ENCODE measurements at regions not wholly inside any gene's neighbourhood (a gene's known extent, or its start where the extent isn't known, plus 50 kb on each side); places are given as distances from the start of the nearest gene placed in this dataset.

DNA sequence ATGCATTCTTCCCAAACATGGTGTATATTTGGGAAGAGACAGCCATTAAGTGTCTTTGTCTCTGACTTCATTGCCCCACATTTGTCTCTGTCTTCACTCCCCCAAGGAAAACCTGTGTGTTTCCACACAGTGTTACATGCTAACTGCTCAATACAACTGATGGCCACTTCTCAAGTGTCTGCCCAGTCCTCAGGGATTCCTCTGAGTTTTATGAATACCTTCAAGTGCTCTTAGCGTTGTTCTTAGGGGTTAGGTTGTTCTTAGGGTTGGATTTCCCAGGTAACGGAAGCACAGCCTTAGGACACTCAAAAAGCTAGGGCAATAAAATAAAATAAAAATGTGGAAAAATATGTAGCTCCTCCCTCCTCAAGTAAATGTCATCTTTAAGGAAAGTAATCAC, 64.7 kb upstream of the PLAC8 start:
- no peaks in the 10 kb centered on the region for H3K36me3 ChIP-seq (ENCODE audit: control insufficient read depth, insufficient read depth, low read length)
- no peaks in the 10 kb centered on the region for H3K9me3 ChIP-seq (ENCODE audit: control insufficient read depth, insufficient read depth, low read depth, low read length)
- H3K4me1 ChIP-seq (ENCODE audit: control insufficient read depth, extremely low read depth, insufficient read depth, low read length): no peaks in the 10 kb centered on the region
- no peak overlapping the region for H3K4me3 ChIP-seq (replicated peaks in 1 of 4; ENCODE audit: control extremely low read depth in 1 of 4, insufficient read depth in 1 of 4, low read depth in 3 of 4, low read length in 4 of 4)
- no peak overlapping the region for H3K4me2 ChIP-seq (ENCODE audit: extremely low read depth, insufficient read depth, low read length)
- H2AFZ ChIP-seq (ENCODE audit: low read length): no peak overlapping the region
- no peaks in the 10 kb centered on the region for H4K20me1 ChIP-seq (ENCODE audit: control insufficient read depth, extremely low read depth, insufficient read depth, low read length)
- no peak overlapping the region for H3K9ac ChIP-seq (ENCODE audit: insufficient read depth, low read length)
- no peaks in the 10 kb centered on the region for H3K79me2 ChIP-seq (ENCODE audit: control insufficient read depth, insufficient read depth, low read length)
- no peak overlapping the region for H3K27ac ChIP-seq (ENCODE audit: insufficient read depth, low read length)
- no peaks in the 10 kb centered on the region for H3K27me3 ChIP-seq (ENCODE audit: control insufficient read depth, insufficient read depth, low read length)
- no peak for DNase-seq (ENCODE audit: low read depth in 2 of 2)
- TF ChIP-seq EZH2 (IDR thresholded peaks at IDR 0.05; ENCODE audit: low read length, missing control alignments) (no peak), CTCF (conservative IDR thresholded peaks at IDR 0.05 in 1 of 2, IDR thresholded peaks at IDR 0.05 in 1 of 2; ENCODE audit: low read depth in 1 of 2, low read length in 2 of 2) (no peak)

GRCh38 chr4:83178029-83178428, 63.5 kb upstream of the PLAC8 start:
- DNase-seq (ENCODE audit: low read depth in 2 of 2): no peak
- no peaks in the 10 kb centered on the region for H3K27me3 ChIP-seq (ENCODE audit: control insufficient read depth, insufficient read depth, low read length)
- no peak overlapping the region for H3K4me2 ChIP-seq (ENCODE audit: extremely low read depth, insufficient read depth, low read length)
- no peaks in the 10 kb centered on the region for H3K79me2 ChIP-seq (ENCODE audit: control insufficient read depth, insufficient read depth, low read length)
- no peaks in the 10 kb centered on the region for H3K4me1 ChIP-seq (ENCODE audit: control insufficient read depth, extremely low read depth, insufficient read depth, low read length)
- no peak overlapping the region for H2AFZ ChIP-seq (ENCODE audit: low read length)
- TF ChIP-seq EZH2 (IDR thresholded peaks at IDR 0.05; ENCODE audit: low read length, missing control alignments) (no peak), CTCF (conservative IDR thresholded peaks at IDR 0.05 in 1 of 2, IDR thresholded peaks at IDR 0.05 in 1 of 2; ENCODE audit: low read depth in 1 of 2, low read length in 2 of 2) (no peak)
- no peaks in the 10 kb centered on the region for H3K36me3 ChIP-seq (ENCODE audit: control insufficient read depth, insufficient read depth, low read length)
- H4K20me1 ChIP-seq (ENCODE audit: control insufficient read depth, extremely low read depth, insufficient read depth, low read length): no peaks in the 10 kb centered on the region
- no peak overlapping the region for H3K27ac ChIP-seq (ENCODE audit: insufficient read depth, low read length)
- H3K9me3 ChIP-seq (ENCODE audit: control insufficient read depth, insufficient read depth, low read depth, low read length): no peaks in the 10 kb centered on the region
- H3K4me3 ChIP-seq (replicated peaks in 1 of 4; ENCODE audit: control extremely low read depth in 1 of 4, insufficient read depth in 1 of 4, low read depth in 3 of 4, low read length in 4 of 4): no peak overlapping the region
- no peak overlapping the region for H3K9ac ChIP-seq (ENCODE audit: insufficient read depth, low read length)

GRCh38 chr4:83177182-83177581, 62.7 kb upstream of the PLAC8 start:
- DNase-seq (ENCODE audit: low read depth in 2 of 2): no peak
- no peak overlapping the region for H3K9ac ChIP-seq (ENCODE audit: insufficient read depth, low read length)

More at GRCh38 chr4:83177182-83177581, 62.7 kb upstream of the PLAC8 start:
- Histone ChIP-seq H2AFZ (ENCODE audit: low read length) (no peak overlapping the region), H3K4me1 (ENCODE audit: control insufficient read depth, extremely low read depth, insufficient read depth, low read length) (no peaks in the 10 kb centered on the region), H3K4me2 (ENCODE audit: extremely low read depth, insufficient read depth, low read length) (no peak overlapping the region), H3K4me3 (replicated peaks in 1 of 4; ENCODE audit: control extremely low read depth in 1 of 4, insufficient read depth in 1 of 4, low read depth in 3 of 4, low read length in 4 of 4) (no peak overlapping the region), H3K79me2 (ENCODE audit: control insufficient read depth, insufficient read depth, low read length) (no peaks in the 10 kb centered on the region), H3K9me3 (ENCODE audit: control insufficient read depth, insufficient read depth, low read depth, low read length) (no peaks in the 10 kb centered on the region), H4K20me1 (ENCODE audit: control insufficient read depth, extremely low read depth, insufficient read depth, low read length) (no peaks in the 10 kb centered on the region), H3K27me3 (ENCODE audit: control insufficient read depth, insufficient read depth, low read length) (no peaks in the 10 kb centered on the region), H3K27ac (ENCODE audit: insufficient read depth, low read length) (no peak overlapping the region), H3K36me3 (ENCODE audit: control insufficient read depth, insufficient read depth, low read length) (no peaks in the 10 kb centered on the region)
- no peak for TF ChIP-seq CTCF (conservative IDR thresholded peaks at IDR 0.05 in 1 of 2, IDR thresholded peaks at IDR 0.05 in 1 of 2; ENCODE audit: low read depth in 1 of 2, low read length in 2 of 2)
- TF ChIP-seq EZH2 (IDR thresholded peaks at IDR 0.05; ENCODE audit: low read length, missing control alignments): no peak

Data from fibroblast of lung (primary cell).